Fibroblast of skin of left biceps (primary cell): ENCODE measurements at regions not wholly inside any gene's neighbourhood (a gene's known extent, or its start where the extent isn't known, plus 50 kb on each side); places are given as distances from the start of the nearest gene placed in this dataset.
A peak's percentile ranks its signal among the peaks of the same experiment; 100 is the strongest.

Experiments used
- DNase-seq, 2 experiments: peaks; one replicate each; pipeline ENCODE4 v3.0.0-alpha.2; 2013; ENCODE audit warnings: low read depth in 2 of 2

DNA sequence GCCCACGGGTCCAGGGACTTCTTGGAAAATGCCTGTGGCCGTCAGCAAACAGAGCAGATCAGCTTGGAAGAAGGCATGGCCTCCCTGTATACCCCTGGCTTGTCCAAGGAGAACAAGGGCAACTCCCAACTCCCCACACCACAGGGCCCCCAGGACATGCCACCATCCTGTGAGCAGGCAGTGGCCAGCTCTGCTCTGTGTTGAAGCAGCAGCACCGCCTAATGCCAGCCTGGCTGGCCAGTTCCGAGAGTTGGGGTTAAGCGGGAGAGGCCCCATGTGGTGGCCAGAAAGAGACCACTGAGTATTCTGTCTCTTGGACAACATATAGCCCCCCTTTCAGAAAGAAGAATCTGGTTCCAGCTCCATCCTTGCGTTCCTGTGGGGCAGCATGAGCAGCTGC is 209.2 kb downstream of the CTTN start:
- DNase-seq = no peak

GRCh38 chr11:70608568-70609470 is 210.5 kb downstream of the CTTN start:
- DNase-seq = peak; percentile 33 to 49

- peak; percentile 17 to 32 for DNase-seq
Observed at GRCh38 chr11:70610566-70611565, 212.5 kb downstream of the CTTN start.

GRCh38 chr11:70611821-70612220 is 213.5 kb downstream of the CTTN start:
- no peak for DNase-seq

GRCh38 chr11:70612459-70613141 is 214.3 kb downstream of the CTTN start:
- DNase-seq = no peak

- no peak for DNase-seq
Observed at GRCh38 chr11:70614034-70614681, 215.8 kb downstream of the CTTN start.

DNA sequence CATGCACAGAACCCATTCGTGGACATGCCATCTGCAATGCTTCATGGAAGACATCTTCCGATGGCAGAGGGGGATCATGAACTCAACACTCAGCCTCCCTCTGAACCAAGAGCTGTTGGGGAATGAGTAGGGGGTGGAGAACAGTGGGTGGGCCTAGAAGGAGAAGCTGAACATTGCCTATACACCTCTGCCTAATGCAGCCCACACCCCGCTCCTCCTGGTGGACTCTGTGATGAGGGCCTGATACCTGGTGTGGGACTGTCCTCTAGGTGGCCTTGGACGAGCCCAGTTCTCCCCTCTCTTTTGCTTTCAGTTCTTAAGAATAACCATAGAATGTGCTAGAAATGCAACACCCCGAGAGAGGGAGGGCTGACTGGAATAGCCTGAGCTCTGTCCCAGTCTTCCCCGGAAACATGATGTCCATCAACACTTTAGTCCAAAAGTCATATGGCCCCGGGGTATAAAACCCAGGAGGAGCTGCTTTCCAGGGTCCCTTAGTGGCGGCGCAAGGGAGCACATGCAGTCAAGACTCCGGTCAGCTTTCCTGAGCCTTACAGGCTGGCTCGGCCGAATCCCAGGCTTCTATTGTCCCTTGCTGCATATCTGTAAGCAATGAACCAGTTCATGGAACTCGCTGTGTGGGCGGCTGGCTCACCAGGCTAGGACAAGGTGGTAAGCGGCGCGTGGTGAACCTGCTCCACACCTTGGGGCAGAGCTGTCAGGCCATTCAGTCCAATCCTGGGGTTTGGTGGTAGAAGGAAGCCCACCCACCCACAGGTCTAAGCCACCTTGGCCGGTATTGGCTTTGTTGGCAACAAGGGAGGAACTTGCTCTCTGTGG is 216.9 kb downstream of the CTTN start:
- no peak for DNase-seq

DNA sequence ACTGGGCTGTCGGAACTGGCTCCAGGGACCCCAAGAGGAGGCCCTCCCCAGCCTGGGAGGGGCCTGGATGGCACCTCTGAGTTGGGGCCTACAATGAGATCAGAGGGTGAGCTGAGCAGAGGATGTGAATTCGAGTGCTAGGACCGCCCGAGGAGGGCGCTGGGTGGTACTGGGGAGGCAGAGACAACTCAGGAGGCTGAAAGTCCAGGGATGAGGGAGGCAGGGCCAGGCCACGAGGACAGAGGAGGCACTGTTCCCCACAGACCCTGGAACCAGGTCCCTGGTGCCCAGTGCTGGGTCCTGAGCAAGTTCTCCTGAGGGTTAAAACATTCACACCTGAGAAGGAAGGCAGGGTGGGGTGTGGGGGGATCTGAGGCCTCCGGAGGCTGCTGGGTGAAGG is 218.0 kb downstream of the CTTN start:
- DNase-seq = no peak

DNA sequence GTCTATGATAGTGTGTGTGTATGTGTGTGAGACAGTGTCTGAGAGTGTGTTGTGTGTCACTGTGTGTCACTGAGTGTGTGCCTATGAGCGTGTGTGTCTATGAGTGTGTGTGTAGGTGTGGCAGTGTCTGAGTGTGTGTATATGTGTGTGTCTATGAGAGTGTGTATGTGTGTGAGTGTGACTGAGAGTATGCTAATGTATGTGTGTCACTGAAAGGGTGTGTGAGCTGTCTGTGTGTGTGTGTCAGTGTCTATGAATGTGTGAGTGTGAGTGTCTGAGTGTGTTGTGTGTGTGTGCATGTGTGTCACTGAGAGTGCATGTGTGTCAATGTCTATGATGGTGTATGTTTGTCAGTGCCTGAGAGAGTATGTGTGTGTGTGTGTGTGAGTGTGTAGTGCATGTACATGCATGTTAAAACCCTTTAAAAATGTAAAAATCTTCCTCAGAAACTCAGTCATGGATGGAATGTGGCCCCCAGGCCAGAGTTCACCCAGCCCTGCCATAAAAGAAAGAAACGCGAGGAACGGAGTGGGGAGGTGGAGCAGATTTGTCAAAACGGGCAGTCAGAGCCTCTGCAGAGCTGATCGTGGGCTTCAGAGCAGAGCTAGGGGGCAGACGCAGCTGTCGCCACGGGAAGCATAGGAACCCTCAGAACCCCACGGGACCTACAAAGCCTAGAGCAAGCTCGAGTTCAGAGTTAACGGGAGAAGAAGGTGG is 218.8 kb downstream of the CTTN start:
- no peak for DNase-seq

- DNase-seq = no peak
Observed at GRCh38 chr11:70618431-70619101, 220.2 kb downstream of the CTTN start.

DNA sequence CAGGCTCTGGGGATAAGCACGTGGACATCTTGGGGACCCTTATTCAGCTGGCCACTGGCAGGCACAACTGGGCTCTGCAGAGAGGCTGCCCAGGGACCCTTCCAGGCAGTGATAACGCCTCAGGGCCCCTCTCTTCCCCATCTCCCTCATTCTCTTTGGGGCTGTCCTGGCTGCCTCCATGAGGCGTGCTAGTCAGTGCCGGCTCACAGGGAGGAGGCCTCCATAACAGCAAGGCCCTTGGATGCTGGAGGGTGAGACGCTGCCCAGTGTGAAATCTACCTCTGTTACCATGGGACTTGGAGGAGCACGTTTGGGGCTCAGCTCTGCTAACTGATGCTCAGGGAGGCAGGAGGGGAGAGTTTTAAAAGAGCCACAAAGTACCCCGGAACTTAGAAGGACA is 221.3 kb downstream of the CTTN start:
- no peak for DNase-seq

DNA sequence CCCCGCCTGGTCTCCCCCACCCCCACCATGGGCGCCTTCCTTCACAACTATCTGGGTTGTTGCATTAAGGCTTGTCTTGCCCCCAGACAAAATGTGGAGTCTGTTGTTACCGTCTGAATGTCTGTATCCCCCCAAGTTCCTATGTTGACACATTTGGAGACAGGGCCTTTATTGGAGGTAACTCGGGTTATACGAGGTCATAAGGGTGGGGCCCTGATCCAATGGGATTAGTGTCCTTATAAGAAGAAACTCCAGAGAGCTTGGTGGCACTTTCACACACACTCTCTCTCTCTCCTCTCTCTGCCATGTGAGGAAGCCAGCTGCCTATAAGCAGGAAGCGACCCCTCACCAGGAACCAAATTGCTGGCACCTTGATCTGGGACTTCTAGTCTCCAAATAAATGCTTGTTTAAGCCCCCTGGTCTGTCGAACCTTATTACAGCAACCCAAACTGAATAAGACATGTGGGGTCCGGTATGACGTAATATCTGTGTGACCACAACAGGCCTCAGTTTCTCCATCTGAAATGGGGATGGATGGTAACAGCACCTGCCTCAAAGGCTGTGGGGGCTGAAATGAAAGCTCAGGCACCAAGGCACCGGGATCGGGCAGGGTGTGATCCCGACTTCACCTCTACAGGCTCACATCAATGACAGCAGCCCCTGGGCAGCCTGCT is 222.3 kb downstream of the CTTN start:
- no peak for DNase-seq

DNA sequence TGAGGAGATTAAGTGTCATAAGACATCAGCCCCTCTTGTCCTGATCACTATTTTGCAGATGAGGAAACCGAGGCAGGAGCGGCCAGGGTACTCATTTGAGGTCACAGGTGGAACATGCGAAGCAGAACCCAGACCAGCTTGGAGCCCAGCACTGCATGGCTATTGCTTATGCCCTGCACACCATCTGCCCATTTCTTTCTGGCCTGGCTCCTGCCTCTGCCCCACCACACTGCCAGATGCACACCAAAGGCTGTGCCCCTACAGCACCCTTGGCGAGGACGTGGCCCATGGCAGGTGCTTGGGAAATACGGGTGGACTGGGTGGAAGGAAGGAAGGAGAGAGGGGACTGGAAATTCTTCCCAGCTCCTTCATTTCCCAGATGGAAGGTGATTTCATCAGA is 222.9 kb downstream of the CTTN start:
- DNase-seq = no peak

DNA sequence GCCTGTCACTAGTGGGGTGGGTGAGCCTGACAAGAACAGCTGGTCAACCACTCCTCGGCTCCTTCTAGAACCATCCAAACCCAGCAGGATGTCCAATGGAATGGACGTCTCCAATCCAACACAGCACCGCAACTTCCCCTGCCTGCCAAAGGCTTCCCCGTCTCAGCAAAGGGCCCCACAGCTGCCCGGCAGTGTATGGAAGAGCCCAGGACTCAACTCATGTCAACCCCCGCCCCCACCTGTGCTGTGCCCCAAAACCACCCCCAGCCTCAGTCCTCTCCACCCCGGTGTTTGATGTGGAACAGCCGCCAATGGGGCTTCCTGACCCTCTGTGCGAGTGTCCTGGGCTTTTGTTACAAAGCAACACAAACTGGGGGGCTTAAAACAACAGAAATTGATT is 223.8 kb downstream of the CTTN start:
- DNase-seq = no peak

DNA sequence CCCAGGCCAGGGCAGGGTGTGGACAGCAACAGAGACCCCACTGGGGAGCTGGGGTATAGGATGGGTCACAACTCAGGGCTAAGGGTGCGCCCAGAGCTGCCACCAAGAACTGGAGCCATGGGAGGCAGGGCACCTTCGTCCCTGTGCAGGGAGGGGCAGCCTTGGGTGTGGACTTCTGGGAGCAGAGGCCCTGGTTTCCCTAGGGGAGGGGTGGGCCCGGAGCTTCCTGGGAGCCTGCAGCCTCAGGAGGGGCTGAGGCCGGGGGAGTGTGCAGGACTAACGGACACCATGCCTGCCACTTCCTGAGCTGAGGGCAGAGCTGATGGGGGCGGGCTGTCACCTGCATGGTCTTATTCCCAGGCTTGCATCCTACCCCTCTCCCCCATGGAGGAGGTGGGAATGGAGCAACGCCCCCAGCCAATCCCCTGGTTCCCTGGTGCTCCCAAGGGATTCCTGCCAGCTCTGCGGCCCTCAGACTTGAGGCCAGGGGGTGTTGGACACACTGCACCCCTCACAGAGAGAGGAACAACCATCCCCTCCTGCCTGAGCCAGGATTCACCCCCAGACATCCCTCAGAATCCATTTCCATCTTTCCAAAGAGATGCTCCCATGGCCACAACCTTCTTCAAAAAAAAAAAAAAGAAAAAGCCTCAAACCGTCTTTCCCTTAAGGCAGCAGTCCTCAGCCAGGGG is 225.7 kb downstream of the CTTN start:
- no peak for DNase-seq

- DNase-seq = no peak
Observed at GRCh38 chr11:70624598-70624993, 226.3 kb downstream of the CTTN start.

DNA sequence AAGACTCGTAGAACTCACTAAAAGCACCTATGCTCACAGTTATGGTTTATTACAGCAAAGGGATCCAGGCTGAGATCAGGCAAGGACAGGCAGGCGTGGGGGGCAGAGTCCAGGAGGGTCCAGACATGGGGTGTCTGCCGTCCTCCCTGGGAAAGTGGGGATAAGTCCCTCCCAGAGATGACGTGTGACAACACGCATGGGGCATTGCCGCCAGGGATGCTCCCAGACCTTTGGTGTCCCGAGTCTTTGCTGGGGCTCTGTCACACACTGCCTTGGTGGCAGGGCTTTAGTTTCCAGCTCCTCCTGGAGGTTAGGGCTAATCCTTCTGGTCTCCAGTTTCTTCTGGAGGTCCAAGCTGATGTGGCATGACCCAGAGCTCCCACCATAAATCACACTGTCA is 226.7 kb downstream of the CTTN start:
- no peak for DNase-seq
